IMR-90 (cell line): ENCODE measurements at regions not wholly inside any gene's neighbourhood (a gene's known extent, or its start where the extent isn't known, plus 50 kb on each side); places are given as distances from the start of the nearest gene placed in this dataset.

ENCODE experiments used
- ATAC-seq: fragments of 200-7000 bp; cut with Tn5 transposase; 2 replicates; pipeline ENCODE4 v1.9.1; 2020; ENCODE audit warnings: low read depth, mild to moderate bottlenecking, moderate library complexity
- BruUV-seq: library from RNA; stranded (reverse); fragments of 400-500 nt; replicated peaks from 2 replicates; lab custom pipeline; 2021; lab: Mats Ljungman, UMichigan
- CTCF ChIA-PET: fragments of 300-600 bp; formaldehyde crosslinking; extraction: SDS; loops from one replicate; lab custom pipeline; 2021; ENCODE audit warnings: antibody characterized with exemption; lab: Yijun Ruan, JAX
- POLR2A ChIA-PET: fragments of 300-600 bp; sonication (Branson Sonifier 250); formaldehyde crosslinking; loops from one replicate; lab custom pipeline; 2022; ENCODE audit warnings: antibody characterized with exemption; ENCODE audit not compliant: unreplicated experiment; lab: Charles Lee
- DNase-seq: peaks from one replicate; pipeline ENCODE4 v3.0.0; 2013
- H2AFZ ChIP-seq: replicated peaks from 2 replicates; pipeline ENCODE3; 2013; ENCODE audit warnings: low read length, mild to moderate bottlenecking; ENCODE audit not compliant: poor library complexity
- H2AK5ac ChIP-seq: 2 replicates; pipeline ENCODE4 v1.6.1; 2013; ENCODE audit warnings: low read depth, low read length, inconsistent platforms
- H2AK9ac ChIP-seq: replicated peaks from 2 replicates; pipeline ENCODE3; 2013; ENCODE audit warnings: mild to moderate bottlenecking, low read depth, low read length, moderate library complexity; ENCODE audit not compliant: poor library complexity
- H2BK120ac ChIP-seq: 2 replicates; pipeline ENCODE4 v1.6.1; 2013; ENCODE audit warnings: low read depth, low read length, inconsistent platforms
- H2BK15ac ChIP-seq: 3 replicates; pipeline ENCODE4 v1.6.1; 2013; ENCODE audit warnings: low read depth, low read length, inconsistent platforms
- H2BK20ac ChIP-seq: 2 replicates; pipeline ENCODE4 v1.6.1; 2013; ENCODE audit warnings: low read depth, mild to moderate bottlenecking, inconsistent platforms, low read length, moderate library complexity
- H2BK5ac ChIP-seq: 2 replicates; pipeline ENCODE4 v1.6.1; 2013; ENCODE audit warnings: mild to moderate bottlenecking, low read depth, low read length, inconsistent platforms; ENCODE audit not compliant: poor library complexity, severe bottlenecking
- H3K14ac ChIP-seq: replicated peaks from 2 replicates; pipeline ENCODE4 v1.6.1; 2013; ENCODE audit warnings: low read depth, low read length, inconsistent platforms
- H3K18ac ChIP-seq: 2 replicates; pipeline ENCODE4 v1.6.1; 2013; ENCODE audit warnings: low read depth, low read length, control low read depth
- H3K23ac ChIP-seq: 2 replicates; pipeline ENCODE4 v1.6.1; 2013; ENCODE audit warnings: low read depth, low read length, inconsistent platforms
- H3K27ac ChIP-seq: 2 replicates; pipeline ENCODE4 v1.5.1; 2013; ENCODE audit warnings: mild to moderate bottlenecking, control low read depth, low read length; ENCODE audit not compliant: insufficient read depth
- H3K27me3 ChIP-seq: 2 replicates; pipeline ENCODE4 v1.6.1; 2013; ENCODE audit warnings: low read length; ENCODE audit not compliant: control insufficient read depth, insufficient read depth
- H3K36me3 ChIP-seq: 2 replicates; pipeline ENCODE4 v1.6.1; 2013; ENCODE audit warnings: low read length, mixed read lengths; ENCODE audit not compliant: control insufficient read depth, insufficient read depth
- H3K4ac ChIP-seq: 2 replicates; pipeline ENCODE4 v1.6.1; 2013; ENCODE audit warnings: low read depth, low read length, inconsistent platforms
- H3K4me1 ChIP-seq: 2 replicates; pipeline ENCODE4 v1.6.1; 2013; ENCODE audit warnings: low read length, mixed read lengths; ENCODE audit not compliant: control insufficient read depth, insufficient read depth
- H3K4me2 ChIP-seq: 2 replicates; pipeline ENCODE4 v1.6.1; 2013; ENCODE audit warnings: low read depth, mild to moderate bottlenecking, control low read depth, low read length, moderate library complexity
- H3K4me3 ChIP-seq: 2 replicates; pipeline ENCODE4 v1.5.1; 2013; ENCODE audit warnings: low read depth, mild to moderate bottlenecking, control low read depth, low read length, moderate library complexity; ENCODE audit not compliant: insufficient read depth
- H3K56ac ChIP-seq: 2 replicates; pipeline ENCODE4 v1.6.1; 2013; ENCODE audit warnings: low read length, inconsistent platforms; ENCODE audit not compliant: insufficient read depth; ENCODE audit errors: extremely low read depth
- H3K79me1 ChIP-seq, 2 experiments: 2 replicates each; pipeline ENCODE4 v1.6.1; 2013; ENCODE audit warnings: low read length in 2 of 2, inconsistent platforms in 1 of 2, low read depth in 1 of 2
- H3K9ac ChIP-seq: 2 replicates; pipeline ENCODE4 v1.6.1; 2013; ENCODE audit warnings: low read depth, low read length, control low read depth
- H3K9me1 ChIP-seq: 2 replicates; pipeline ENCODE4 v1.6.1; 2013; ENCODE audit warnings: low read length, inconsistent platforms; ENCODE audit not compliant: insufficient read depth
- H3K9me3 ChIP-seq: 2 replicates; pipeline ENCODE4 v1.6.1; 2013; ENCODE audit warnings: low read length; ENCODE audit not compliant: control insufficient read depth, insufficient read depth
- H4K20me1 ChIP-seq: 2 replicates; pipeline ENCODE4 v1.6.1; 2013; ENCODE audit warnings: low read length, inconsistent platforms; ENCODE audit not compliant: insufficient read depth
- H4K5ac ChIP-seq: 2 replicates; pipeline ENCODE4 v1.6.1; 2013; ENCODE audit warnings: mild to moderate bottlenecking, low read depth, low read length, control low read depth
- H4K8ac ChIP-seq, 2 experiments: 2 replicates each; pipeline ENCODE4 v1.6.1; 2013; ENCODE audit warnings: low read depth in 2 of 2, low read length in 2 of 2, control low read depth in 1 of 2, inconsistent platforms in 1 of 2
- H4K91ac ChIP-seq: 2 replicates; pipeline ENCODE4 v1.6.1; 2013; ENCODE audit warnings: low read depth, low read length, inconsistent platforms; ENCODE audit not compliant: insufficient read depth
- CEBPB ChIP-seq: IDR thresholded peaks from 2 replicates; pipeline ENCODE4 v1.6.1; 2012; ENCODE audit warnings: low read depth, low read length, improper control_type of control experiment
- SMC3 ChIP-seq: fragments of 150-350 bp; IDR thresholded peaks from 2 replicates; pipeline ENCODE4 v1.6.1; 2016; ENCODE audit warnings: low read depth, mild to moderate bottlenecking, antibody characterized with exemption, low read length, moderate library complexity
- USF2 ChIP-seq: fragments of 150-350 bp; IDR thresholded peaks from 2 replicates; pipeline ENCODE4 v1.6.1; 2017; ENCODE audit warnings: mild to moderate bottlenecking, antibody characterized with exemption, low read length, low read depth
- WGBS, 2 experiments: methylation state at CpG; one replicate each; pipeline versions ENCODE4 v1.1.5 to v1.1.7; 2013; ENCODE audit warnings: missing lambda C conversion rate in 2 of 2; ENCODE audit not compliant: insufficient read length in 1 of 2; ENCODE audit errors: extremely low coverage in 2 of 2; 5-methylcytosine and 5-hydroxymethylcytosine counted together
- dilution Hi-C: fragments of 300-500 bp; cut with HindIII; formaldehyde crosslinking; loops from one replicate; pipeline ENCODE4 v1.14.3; 2018; ENCODE audit warnings: low sequenced_read_pairs; ENCODE audit not compliant: unreplicated experiment
- in situ Hi-C: fragments of 300-500 bp; cut with MboI; formaldehyde crosslinking; loops from 3 replicates; pipeline ENCODE4 v1.14.3; 2019; ENCODE audit warnings: low sequenced_read_pairs, inconsistent platforms, mixed read lengths
- intact Hi-C: fragments of 100-400 bp; cut with micrococcal nuclease; formaldehyde crosslinking; loops from 2 replicates; pipeline ENCODE4 v1.10.0; 2022

- Histone ChIP-seq H4K5ac (no peak overlapping the region), H3K79me1 (no peaks in the 10 kb centered on the region), H3K56ac (no peak overlapping the region; the same call in 1 of the 2 replicates), H2BK20ac (peak overlapping the region; percentile 81), H3K9ac (no peak overlapping the region), H3K27ac (no peak overlapping the region), H2AK9ac (no peak overlapping the region), H4K91ac (peak overlapping the region; percentile 21; the same call in 1 of the 2 replicates), H3K4me3 (no peak overlapping the region), H3K23ac (0 out of 2 replicates have a peak overlapping the region, but pooled peaks have one; percentile 69), H3K9me1 (peaks cover 8% of the 10 kb centered on the region), H3K27me3 (no peaks in the 10 kb centered on the region), H2AK5ac (peak overlapping the region; percentile 43; the same call in 1 of the 2 replicates), H3K36me3 (no peaks in the 10 kb centered on the region), H2BK120ac (peak overlapping the region; percentile 47), H2BK15ac (peak overlapping the region; percentile 62; the same call in 1 of the 3 replicates), H3K9me3 (no peaks in the 10 kb centered on the region), H3K4me1 (peaks cover 6% of the 10 kb centered on the region; the same call in 1 of the 2 replicates), H3K4ac (peak overlapping the region; percentile 74), H4K8ac (peak overlapping the region in 1 of 2 experiments; percentile 8; a peak in 1 of 4 replicates), H3K14ac (peak overlapping the region; percentile 60), H2AFZ (peak overlapping the region; percentile 26), H2BK5ac (no peak overlapping the region), H3K4me2 (no peak overlapping the region), H4K20me1 (no peaks in the 10 kb centered on the region), H3K18ac (peak overlapping the region; percentile 5; the same call in 1 of the 2 replicates)
- ChIA-PET POLR2A (no interaction called here), CTCF (no interaction called here)
- BruUV-seq: no TSS peak
- TF ChIP-seq SMC3 (no peak), CEBPB (no peak), USF2 (no peak)
- ATAC-seq (no peak), DNase-seq (peak; percentile 33)
- dilution Hi-C loops: no loop called here
- intact Hi-C loops: no loop called here
- in situ Hi-C loops: no loop called here
- WGBS, 2 experiments: no CpG with 5 or more reads among the region's 3 CpGs
These were observed 515.1 kb upstream of the TNC start for GRCh38 chr9:115633104-115633503.
